NCI-H460 (cell line): ENCODE measurements at regions not wholly inside any gene's neighbourhood (a gene's known extent, or its start where the extent isn't known, plus 50 kb on each side); places are given as distances from the start of the nearest gene placed in this dataset.
A peak's percentile ranks its signal among the peaks of the same experiment; 100 is the strongest.
"Not testable (repeated sequence)": the region's sequence is repeated elsewhere in the genome, so short reads cannot be mapped to it uniquely, and the experiment has no call there.

Experiments used
- DNase-seq: peaks from one replicate; pipeline ENCODE4 v3.0.0-alpha.2; 2016; ENCODE audit warnings: low read depth; ENCODE audit errors: extremely low read depth

DNA sequence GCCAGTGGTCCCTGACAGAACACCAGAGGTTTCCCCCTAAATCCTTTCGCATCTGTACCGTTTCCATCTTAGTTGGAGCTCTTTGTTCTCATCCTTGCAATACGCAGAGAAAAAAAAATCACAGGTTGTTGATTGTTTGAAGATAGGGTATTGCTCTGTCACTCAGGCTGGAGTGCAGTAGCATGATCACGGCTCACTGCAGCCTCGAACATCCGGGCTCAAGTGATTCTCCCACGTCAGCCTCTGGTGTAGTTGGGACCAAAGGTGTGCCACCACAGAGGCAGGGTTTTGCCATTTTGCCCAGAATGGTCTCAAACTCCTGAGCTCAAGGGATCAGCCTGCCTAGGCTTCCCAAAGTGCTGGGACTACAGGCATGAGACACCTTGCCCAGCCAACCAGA, 185.9 kb downstream of the FAM72C start:
- DNase-seq: not testable (repeated sequence)

DNA sequence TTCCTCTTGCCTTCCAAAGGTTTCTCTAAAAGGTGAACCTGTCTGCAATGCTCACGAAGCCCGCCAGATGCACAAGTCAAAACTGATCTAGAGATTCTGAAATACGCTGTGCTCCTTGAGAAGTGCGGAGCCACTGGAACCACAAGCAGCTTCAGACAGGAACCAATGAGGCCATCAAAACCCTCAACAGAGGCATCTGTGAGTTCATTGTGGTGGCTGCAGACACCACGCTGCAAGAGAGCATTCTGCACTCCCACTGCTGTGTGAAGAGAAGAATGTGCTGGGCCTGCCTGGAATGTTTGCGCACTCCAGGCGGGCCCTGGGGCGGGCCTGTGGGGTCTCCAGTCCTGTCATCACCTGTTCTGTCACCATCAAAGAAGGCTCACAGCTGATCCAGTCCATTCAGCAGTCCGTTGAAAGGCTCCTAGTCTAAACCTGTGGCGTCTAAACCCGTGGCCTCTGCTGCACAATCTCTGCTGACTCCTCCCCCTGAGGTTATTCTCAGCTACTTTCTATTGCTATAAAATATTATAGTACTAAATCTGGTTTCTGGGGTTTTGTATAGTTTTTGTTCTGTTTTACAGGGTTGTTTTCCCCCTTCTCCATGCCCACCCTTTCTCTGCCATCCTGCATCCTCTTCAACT, 187.4 kb downstream of the FAM72C start:
- DNase-seq: not testable (repeated sequence)

- DNase-seq: not testable (repeated sequence)
These were observed 193.6 kb downstream of the FAM72C start for GRCh38 chr1:143778178-143778577.

GRCh38 chr1:143764831-143765230, 207.0 kb downstream of the FAM72C start:
- not testable (repeated sequence) for DNase-seq

DNA sequence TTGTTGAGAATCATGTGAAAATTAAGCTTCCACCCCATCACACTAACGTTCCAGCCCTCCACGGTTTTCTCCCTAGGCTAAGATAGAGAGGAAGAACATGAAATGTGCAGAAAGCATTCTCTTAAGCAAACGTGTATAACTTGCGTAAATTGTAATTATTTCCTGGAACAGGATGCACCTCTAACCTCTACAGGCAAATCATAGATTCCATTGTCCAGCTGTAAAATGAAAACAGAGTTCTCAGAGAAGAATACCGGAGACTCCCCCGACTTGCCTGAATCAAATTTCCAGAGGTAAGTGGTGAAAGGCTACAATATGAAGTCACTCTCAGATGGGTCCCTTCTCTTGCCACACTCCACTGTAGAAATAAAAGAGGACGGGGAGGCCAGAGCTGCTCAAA, 211.4 kb downstream of the FAM72C start:
- DNase-seq: not testable (repeated sequence)

- not testable (repeated sequence) for DNase-seq
These were observed 215.8 kb downstream of the FAM72C start for GRCh38 chr1:143755961-143756360.

GRCh38 chr1:143748906-143749305, 222.9 kb downstream of the FAM72C start:
- DNase-seq: no peak

- no peak for DNase-seq
These were observed 235.2 kb downstream of the FAM72C start for GRCh38 chr1:143736562-143736961.

- DNase-seq: no peak
These were observed 235.9 kb downstream of the FAM72C start for GRCh38 chr1:143735764-143736461.

GRCh38 chr1:143734261-143734660, 237.5 kb downstream of the FAM72C start:
- not testable (repeated sequence) for DNase-seq

GRCh38 chr1:143730890-143731289, 240.9 kb downstream of the FAM72C start:
- not testable (repeated sequence) for DNase-seq

DNA sequence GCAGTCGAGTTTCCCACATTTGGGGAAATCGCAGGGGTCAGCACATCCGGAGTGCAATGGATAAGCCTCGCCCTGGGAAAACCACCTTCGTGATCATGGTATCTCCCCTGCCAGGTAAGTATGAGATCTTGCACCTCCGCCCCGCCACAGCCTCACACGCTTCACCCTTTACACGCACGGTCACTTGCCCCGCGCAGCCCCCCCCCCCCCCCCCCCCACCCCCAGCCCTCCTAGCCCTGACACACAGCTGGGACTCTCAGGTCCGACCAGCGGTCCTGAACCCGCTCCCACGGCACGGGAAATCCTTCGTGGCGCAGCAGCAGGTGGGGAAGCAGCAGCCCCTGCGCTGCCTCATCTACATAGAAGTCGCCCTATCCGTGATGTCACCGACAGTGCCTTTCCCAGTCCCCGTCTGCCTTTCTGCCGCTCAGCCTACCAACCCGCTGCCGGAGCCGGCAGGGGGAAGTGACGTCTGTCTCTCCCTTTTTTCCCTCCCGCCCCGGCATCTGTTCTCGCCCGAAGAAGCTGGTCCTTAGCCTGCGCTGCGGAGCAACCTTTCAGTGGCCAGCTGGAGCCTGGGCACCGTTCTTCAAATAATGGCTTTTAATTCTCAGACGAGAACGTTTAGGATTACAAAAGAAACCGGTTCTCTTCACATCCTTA, 242.2 kb downstream of the FAM72C start:
- peak; percentile 27 for DNase-seq

- not testable (repeated sequence) for DNase-seq
These were observed 242.9 kb downstream of the FAM72C start for GRCh38 chr1:143728802-143729448.

DNA sequence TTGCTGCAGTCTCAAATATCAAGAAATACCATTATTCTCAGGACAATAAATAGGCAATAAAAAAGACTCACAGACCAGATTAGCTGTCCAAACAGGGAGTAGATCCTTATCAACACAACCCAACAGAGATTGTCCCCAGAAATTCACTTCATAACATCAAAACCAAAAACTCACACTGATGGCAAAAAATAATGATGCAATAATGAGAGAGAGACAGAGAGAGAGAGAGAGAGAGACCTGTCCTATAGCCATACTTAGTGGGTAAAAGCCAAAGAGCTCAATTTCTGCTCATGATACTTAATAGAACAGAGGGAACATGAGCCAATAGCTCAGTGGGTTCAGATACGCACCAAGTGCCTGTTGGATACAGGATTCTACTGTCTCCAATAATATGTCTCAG, 244.5 kb downstream of the FAM72C start:
- no peak for DNase-seq

DNA sequence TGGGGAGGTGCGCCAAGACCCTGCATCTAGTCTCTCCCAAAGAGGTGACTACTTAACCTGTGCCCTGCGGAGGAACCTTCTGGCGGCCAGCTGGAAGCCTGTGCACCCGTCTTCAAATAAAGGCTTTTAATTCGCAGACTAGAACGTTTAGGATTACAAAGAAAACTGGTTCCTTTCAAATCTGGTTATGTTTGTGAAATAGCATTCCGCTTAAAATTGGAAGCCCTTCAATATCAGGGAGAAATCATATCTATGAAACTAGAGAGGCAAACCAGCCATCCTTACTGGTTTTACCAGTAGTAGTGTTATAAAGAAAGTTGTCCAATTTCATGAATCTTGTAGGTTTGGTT, 250.8 kb downstream of the FAM72C start:
- no peak for DNase-seq

DNA sequence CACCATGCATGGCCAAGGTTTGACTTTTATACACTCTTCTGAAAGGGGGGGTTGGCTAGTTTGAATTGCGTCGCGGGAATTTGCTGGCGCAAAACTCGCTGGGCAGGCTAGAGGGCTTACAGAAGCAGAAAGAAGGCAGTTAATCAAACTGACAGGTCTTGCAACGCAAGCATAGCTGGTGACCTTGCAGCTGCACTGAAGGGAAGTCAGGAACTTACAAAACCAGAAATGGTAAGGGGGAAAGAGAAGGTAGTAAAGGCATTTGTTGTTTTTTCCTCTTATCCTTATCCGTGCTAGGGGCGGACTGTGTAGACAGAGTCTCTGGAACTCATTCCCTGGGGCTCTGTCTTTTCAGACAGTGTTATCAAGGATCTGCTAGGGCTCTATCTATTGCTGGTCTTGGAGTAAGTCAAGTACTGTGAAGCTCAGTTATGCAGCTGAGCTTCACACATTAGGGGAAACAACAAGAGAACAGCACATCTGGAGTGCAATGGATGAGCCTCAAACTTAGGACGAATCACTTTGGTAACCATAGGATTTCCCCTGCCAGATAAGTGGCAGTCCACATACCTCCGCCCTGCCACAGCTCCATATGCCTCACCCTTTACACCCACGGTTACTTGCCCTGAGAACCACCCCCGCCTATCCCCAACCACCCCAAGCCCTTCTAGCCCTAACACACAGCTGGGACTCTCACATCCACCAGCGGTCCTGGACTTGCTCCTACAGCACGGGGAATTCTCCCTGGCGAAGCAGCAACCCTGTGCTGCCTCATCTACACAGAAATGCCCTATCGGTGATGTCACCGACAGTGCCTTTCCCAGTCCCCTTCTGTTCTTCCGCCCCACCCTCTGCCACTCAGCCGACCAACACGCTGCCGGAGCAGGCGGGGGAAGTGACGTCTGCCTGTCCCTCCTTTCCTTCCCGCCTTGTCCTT, 251.4 kb downstream of the FAM72C start:
- DNase-seq: peak; percentile 94

- DNase-seq: no peak
These were observed 253.3 kb downstream of the FAM72C start for GRCh38 chr1:143718524-143718923.

DNA sequence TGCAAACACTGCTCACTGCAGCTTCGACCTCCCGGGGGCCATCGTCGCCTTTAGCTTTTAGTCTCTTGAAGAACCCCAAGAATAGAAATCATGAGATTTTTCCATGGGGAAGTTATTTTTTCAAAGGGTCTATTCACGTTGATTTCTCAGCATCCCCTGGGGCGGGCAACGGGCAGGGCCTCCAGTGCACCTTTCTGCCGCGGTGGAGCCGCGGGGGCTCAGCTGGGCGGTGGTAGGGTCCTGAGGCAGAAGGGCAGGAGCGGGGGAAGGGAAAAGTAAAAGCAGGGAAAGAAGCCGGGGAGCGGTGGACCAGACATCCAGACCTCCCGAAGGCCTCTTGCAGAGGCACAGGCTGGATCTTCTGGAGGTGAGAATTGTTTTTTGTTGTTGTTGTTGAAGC, 253.8 kb downstream of the FAM72C start:
- DNase-seq: no peak

DNA sequence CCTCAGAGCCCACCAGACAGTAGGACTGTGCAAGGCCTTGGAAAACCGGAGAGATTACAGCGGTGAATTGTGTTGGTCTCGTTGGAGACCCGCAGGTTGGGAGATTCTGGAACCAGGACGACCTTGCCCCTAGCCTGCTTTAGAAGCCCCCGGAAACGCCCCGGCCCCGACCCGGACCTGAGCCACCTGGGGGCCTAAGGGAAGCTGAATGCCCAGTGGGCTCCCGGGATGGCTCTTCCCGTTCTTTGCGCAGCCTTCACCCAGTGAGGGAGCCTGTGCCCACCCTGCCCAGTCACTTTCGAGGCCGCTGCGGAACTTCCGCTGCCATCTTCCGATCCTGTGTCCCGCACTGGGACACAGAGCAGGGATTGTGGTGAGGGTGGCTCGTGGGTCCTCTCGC, 254.4 kb downstream of the FAM72C start:
- DNase-seq: no peak

GRCh38 chr1:143714913-143715312, 256.9 kb downstream of the FAM72C start:
- not testable (repeated sequence) for DNase-seq
